ENCODE measurements at regions not wholly inside any gene's neighbourhood (a gene's known extent, or its start where the extent isn't known, plus 50 kb on each side); places are given as distances from the start of the nearest gene placed in this dataset.

DNA sequence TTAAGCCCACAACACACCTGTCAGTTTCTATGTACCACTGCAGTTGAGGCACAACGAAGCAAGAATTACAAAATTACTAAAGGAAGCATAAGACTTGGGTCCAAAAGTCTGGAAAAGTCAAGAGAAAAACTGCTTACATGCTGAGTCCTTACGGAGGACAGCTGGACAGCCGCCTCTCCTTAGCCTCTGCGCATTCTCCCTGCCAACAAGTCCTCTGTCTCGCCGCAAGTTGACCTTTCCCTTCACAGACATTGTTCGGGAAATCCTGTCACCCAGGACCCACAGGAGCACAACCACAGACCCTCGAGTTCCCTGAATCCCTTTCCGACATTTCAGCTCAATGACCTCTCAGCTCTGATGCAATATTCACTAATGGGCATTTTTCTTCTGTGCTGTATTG lies 525.4 kb upstream of the SALL3 start:
- H3K36me3 ChIP-seq (ENCODE audit: low read depth) = no peaks in the 10 kb centered on the region
- DNase-seq (no peak), ATAC-seq (no peak)
- peaks cover 3% of the 10 kb centered on the region for H3K9me3 ChIP-seq
- no peak overlapping the region for H3K4me3 ChIP-seq
- TF ChIP-seq, protein P1, sequence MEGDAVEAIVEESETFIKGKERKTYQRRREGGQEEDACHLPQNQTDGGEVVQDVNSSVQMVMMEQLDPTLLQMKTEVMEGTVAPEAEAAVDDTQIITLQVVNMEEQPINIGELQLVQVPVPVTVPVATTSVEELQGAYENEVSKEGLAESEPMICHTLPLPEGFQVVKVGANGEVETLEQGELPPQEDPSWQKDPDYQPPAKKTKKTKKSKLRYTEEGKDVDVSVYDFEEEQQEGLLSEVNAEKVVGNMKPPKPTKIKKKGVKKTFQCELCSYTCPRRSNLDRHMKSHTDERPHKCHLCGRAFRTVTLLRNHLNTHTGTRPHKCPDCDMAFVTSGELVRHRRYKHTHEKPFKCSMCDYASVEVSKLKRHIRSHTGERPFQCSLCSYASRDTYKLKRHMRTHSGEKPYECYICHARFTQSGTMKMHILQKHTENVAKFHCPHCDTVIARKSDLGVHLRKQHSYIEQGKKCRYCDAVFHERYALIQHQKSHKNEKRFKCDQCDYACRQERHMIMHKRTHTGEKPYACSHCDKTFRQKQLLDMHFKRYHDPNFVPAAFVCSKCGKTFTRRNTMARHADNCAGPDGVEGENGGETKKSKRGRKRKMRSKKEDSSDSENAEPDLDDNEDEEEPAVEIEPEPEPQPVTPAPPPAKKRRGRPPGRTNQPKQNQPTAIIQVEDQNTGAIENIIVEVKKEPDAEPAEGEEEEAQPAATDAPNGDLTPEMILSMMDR (IDR thresholded peaks at IDR 0.05) = no peak
- H3K4me1 ChIP-seq (ENCODE audit: low read depth) = no peaks in the 10 kb centered on the region
- intact Hi-C loops (cut with DNase I, micrococcal nuclease) = no loop called here

- Histone ChIP-seq H3K4me1 (ENCODE audit: low read depth) (no peaks in the 10 kb centered on the region), H3K4me3 (no peak overlapping the region), H3K36me3 (ENCODE audit: low read depth) (no peaks in the 10 kb centered on the region), H3K9me3 (peaks cover 2% of the 10 kb centered on the region)
- ATAC-seq = no peak
- DNase-seq = no peak
- intact Hi-C loops (cut with DNase I, micrococcal nuclease) = no loop called here
- TF ChIP-seq, protein P1 (IDR thresholded peaks at IDR 0.05) = no peak
Measured at GRCh38 chr18:78455386-78455785, 524.2 kb upstream of the SALL3 start.

DNA sequence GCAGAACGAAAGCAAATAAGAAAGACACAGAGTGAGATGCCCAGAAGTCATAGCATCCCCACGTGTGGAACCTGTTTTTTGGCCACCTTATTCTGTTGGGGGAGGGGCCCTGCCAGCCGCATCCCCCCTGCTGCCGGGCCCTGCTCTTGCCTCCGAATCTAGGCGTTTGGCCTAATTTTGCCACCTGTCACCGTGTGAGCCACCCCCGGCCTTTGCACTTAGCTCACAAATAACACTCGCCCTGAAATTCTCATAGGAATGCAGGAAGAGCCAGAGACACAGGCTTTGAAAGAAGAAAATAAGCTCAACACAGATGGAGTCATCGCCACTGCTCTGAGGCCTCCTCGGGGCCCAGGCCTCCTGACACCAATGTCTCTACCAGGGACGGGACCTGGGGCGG lies 522.6 kb upstream of the SALL3 start:
- H3K4me3 ChIP-seq = no peak overlapping the region
- H3K36me3 ChIP-seq (ENCODE audit: low read depth) = no peaks in the 10 kb centered on the region
- DNase-seq (no peak), ATAC-seq (no peak)
- H3K4me1 ChIP-seq (ENCODE audit: low read depth) = no peaks in the 10 kb centered on the region
- TF ChIP-seq, protein P1 (IDR thresholded peaks at IDR 0.05) = no peak
- H3K9me3 ChIP-seq = peaks cover 4% of the 10 kb centered on the region
- intact Hi-C loops (cut with DNase I, micrococcal nuclease) = no loop called here

GRCh38 chr18:78457731-78458130 lies 521.9 kb upstream of the SALL3 start:
- H3K36me3 ChIP-seq (ENCODE audit: low read depth) = no peaks in the 10 kb centered on the region
- no peaks in the 10 kb centered on the region for H3K4me1 ChIP-seq (ENCODE audit: low read depth)
- H3K9me3 ChIP-seq = peaks cover 10% of the 10 kb centered on the region
- TF ChIP-seq, protein P1 (IDR thresholded peaks at IDR 0.05) = no peak
- no peak for ATAC-seq
- no peak overlapping the region for H3K4me3 ChIP-seq
- DNase-seq = no peak
- intact Hi-C loops (cut with DNase I, micrococcal nuclease) = no loop called here

GRCh38 chr18:78458356-78458755 lies 521.3 kb upstream of the SALL3 start:
- DNase-seq (no peak), ATAC-seq (no peak)
- intact Hi-C loops (cut with DNase I, micrococcal nuclease) = no loop called here
- TF ChIP-seq, protein P1 (IDR thresholded peaks at IDR 0.05) = no peak
- H3K36me3 ChIP-seq (ENCODE audit: low read depth) = no peaks in the 10 kb centered on the region
- no peaks in the 10 kb centered on the region for H3K4me1 ChIP-seq (ENCODE audit: low read depth)
- peaks cover 12% of the 10 kb centered on the region for H3K9me3 ChIP-seq
- no peak overlapping the region for H3K4me3 ChIP-seq

- Histone ChIP-seq H3K4me1 (ENCODE audit: low read depth) (no peaks in the 10 kb centered on the region), H3K36me3 (ENCODE audit: low read depth) (no peaks in the 10 kb centered on the region), H3K9me3 (peaks cover 13% of the 10 kb centered on the region), H3K4me3 (no peak overlapping the region)
- TF ChIP-seq, protein P1 (IDR thresholded peaks at IDR 0.05) = no peak
- no peak for ATAC-seq
- no peak for DNase-seq
- intact Hi-C loops (cut with DNase I, micrococcal nuclease) = no loop called here
Measured at GRCh38 chr18:78459668-78460067, 520.0 kb upstream of the SALL3 start.
